SK-N-MC (cell line): ENCODE measurements at regions not wholly inside any gene's neighbourhood (a gene's known extent, or its start where the extent isn't known, plus 50 kb on each side); places are given as distances from the start of the nearest gene placed in this dataset.

Source experiments
- DNase-seq: peaks from one replicate; pipeline ENCODE4 v3.0.0-alpha.2; 2011; ENCODE audit warnings: low read depth, low spot score
- H3K27ac ChIP-seq: fragments of 200-600 bp; sonication (generic); 2 replicates; pipeline ENCODE4 v1.5.1; 2016; ENCODE audit warnings: mixed run types
- H3K36me3 ChIP-seq: fragments of 200-600 bp; sonication (generic); 2 replicates; pipeline ENCODE4 v1.6.1; 2017; ENCODE audit warnings: antibody characterized with exemption, low read length, mixed read lengths; ENCODE audit not compliant: insufficient read depth
- H3K4me3 ChIP-seq: fragments of 200-600 bp; sonication (generic); 2 replicates; pipeline ENCODE4 v1.5.1; 2016
- H3K9ac ChIP-seq: fragments of 200-600 bp; sonication (generic); 2 replicates; pipeline ENCODE4 v1.8.0; 2017; ENCODE audit warnings: mixed run types, mixed read lengths; ENCODE audit not compliant: insufficient read length
- H3K9me3 ChIP-seq: fragments of 200-600 bp; sonication (generic); 2 replicates; pipeline ENCODE4 v1.6.1; 2017; ENCODE audit warnings: low read depth, mild to moderate bottlenecking, antibody characterized with exemption, low read length, moderate library complexity, mixed read lengths
- EZH2 ChIP-seq: fragments of 200-600 bp; sonication (generic); IDR thresholded peaks from one replicate; pipeline ENCODE4 v1.6.1; 2017; ENCODE audit warnings: antibody characterized with exemption
- FOXP2 ChIP-seq: optimal IDR thresholded peaks from 2 replicates; pipeline ENCODE3; 2011; ENCODE audit warnings: mild to moderate bottlenecking, moderate library complexity; ENCODE audit not compliant: insufficient read depth; ENCODE audit errors: extremely low read length, control extremely low read depth
- POLR2AphosphoS5 ChIP-seq: IDR thresholded peaks from 2 replicates; pipeline ENCODE4 v1.6.1; 2012; ENCODE audit warnings: mild to moderate bottlenecking, low read depth, low read length, borderline replicate concordance

GRCh38 chr12:13769966-13770365 is 211.4 kb downstream of the GRIN2B start:
- Histone ChIP-seq H3K27ac (no peak overlapping the region), H3K4me3 (no peak overlapping the region)

GRCh38 chr12:13769273-13769672 is 212.1 kb downstream of the GRIN2B start:
- Histone ChIP-seq H3K36me3 (no peaks in the 10 kb centered on the region), H3K4me3 (no peak overlapping the region), H3K9ac (no peak overlapping the region), H3K9me3 (no peaks in the 10 kb centered on the region), H3K27ac (no peak overlapping the region)
- no peak for TF ChIP-seq EZH2
- no peak for TF ChIP-seq FOXP2
- no peak for TF ChIP-seq POLR2AphosphoS5
- DNase-seq, result no peak

More at GRCh38 chr12:13769966-13770365, 211.4 kb downstream of the GRIN2B start:
- no peaks in the 10 kb centered on the region for H3K9me3 ChIP-seq
- TF ChIP-seq FOXP2 (no peak), EZH2 (no peak), POLR2AphosphoS5 (no peak)
- H3K36me3 ChIP-seq, result no peaks in the 10 kb centered on the region
- no peak for DNase-seq
- H3K9ac ChIP-seq, result no peak overlapping the region

GRCh38 chr12:13764748-13765147 is 216.7 kb downstream of the GRIN2B start:
- no peak for DNase-seq
- Histone ChIP-seq H3K27ac (no peak overlapping the region), H3K9me3 (no peaks in the 10 kb centered on the region), H3K9ac (no peak overlapping the region), H3K36me3 (no peaks in the 10 kb centered on the region), H3K4me3 (no peak overlapping the region)
- TF ChIP-seq POLR2AphosphoS5, result no peak
- TF ChIP-seq EZH2, result no peak
- TF ChIP-seq FOXP2, result no peak

GRCh38 chr12:13749389-13749788 is 232.0 kb downstream of the GRIN2B start:
- no peak for TF ChIP-seq FOXP2
- TF ChIP-seq POLR2AphosphoS5, result no peak
- TF ChIP-seq EZH2, result no peak
- no peak for DNase-seq
- no peak overlapping the region for H3K27ac ChIP-seq

GRCh38 chr12:13745111-13745860 is 236.1 kb downstream of the GRIN2B start:
- no peak for DNase-seq
- H3K4me3 ChIP-seq, result no peak overlapping the region
- H3K36me3 ChIP-seq, result no peaks in the 10 kb centered on the region
- H3K9ac ChIP-seq, result no peak overlapping the region
- TF ChIP-seq POLR2AphosphoS5 (no peak), EZH2 (no peak), FOXP2 (no peak)
- no peaks in the 10 kb centered on the region for H3K9me3 ChIP-seq
- H3K27ac ChIP-seq, result no peak overlapping the region

More at GRCh38 chr12:13749389-13749788, 232.0 kb downstream of the GRIN2B start:
- no peak overlapping the region for H3K9ac ChIP-seq
- no peaks in the 10 kb centered on the region for H3K9me3 ChIP-seq
- H3K36me3 ChIP-seq, result no peaks in the 10 kb centered on the region
- H3K4me3 ChIP-seq, result no peak overlapping the region

- H3K36me3 ChIP-seq, result no peaks in the 10 kb centered on the region
- no peaks in the 10 kb centered on the region for H3K9me3 ChIP-seq
- TF ChIP-seq POLR2AphosphoS5 (no peak), FOXP2 (no peak), EZH2 (no peak)
- no peak overlapping the region for H3K4me3 ChIP-seq
- no peak for DNase-seq
- H3K9ac ChIP-seq, result no peak overlapping the region
- H3K27ac ChIP-seq, result no peak overlapping the region
These were observed 236.8 kb downstream of the GRIN2B start for GRCh38 chr12:13744561-13744960.

- no peak for DNase-seq
- Histone ChIP-seq H3K9me3 (no peaks in the 10 kb centered on the region), H3K4me3 (no peak overlapping the region), H3K36me3 (no peaks in the 10 kb centered on the region), H3K27ac (no peak overlapping the region), H3K9ac (no peak overlapping the region)
- TF ChIP-seq EZH2, result no peak
- TF ChIP-seq FOXP2, result no peak
- TF ChIP-seq POLR2AphosphoS5, result no peak
These were observed 241.3 kb downstream of the GRIN2B start for GRCh38 chr12:13740149-13740545.

GRCh38 chr12:13735734-13736133 is 245.7 kb downstream of the GRIN2B start:
- no peak for DNase-seq
- no peak overlapping the region for H3K9ac ChIP-seq
- no peak overlapping the region for H3K27ac ChIP-seq
- no peak for TF ChIP-seq POLR2AphosphoS5
- no peak for TF ChIP-seq EZH2
- TF ChIP-seq FOXP2, result no peak
- no peak overlapping the region for H3K4me3 ChIP-seq
- H3K9me3 ChIP-seq, result no peaks in the 10 kb centered on the region
- H3K36me3 ChIP-seq, result no peaks in the 10 kb centered on the region
